ENCODE measurements at regions not wholly inside any gene's neighbourhood (a gene's known extent, or its start where the extent isn't known, plus 50 kb on each side); places are given as distances from the start of the nearest gene placed in this dataset.

- DNase-seq = no peak
Measured at GRCh38 chr4:14504162-14504561, 498.1 kb upstream of the CPEB2 start.

- no peak for DNase-seq
Measured at GRCh38 chr4:14513471-14513870, 488.8 kb upstream of the CPEB2 start.

GRCh38 chr4:14515556-14515955, 486.7 kb upstream of the CPEB2 start:
- no peak for DNase-seq

GRCh38 chr4:14518136-14518535, 484.1 kb upstream of the CPEB2 start:
- no peak for DNase-seq

- no peak for DNase-seq
Measured at GRCh38 chr4:14520171-14520570, 482.1 kb upstream of the CPEB2 start.

- no peak for DNase-seq
Measured at GRCh38 chr4:14524276-14524675, 478.0 kb upstream of the CPEB2 start.

GRCh38 chr4:14528918-14529317, 473.4 kb upstream of the CPEB2 start:
- DNase-seq = no peak

GRCh38 chr4:14529653-14530052, 472.6 kb upstream of the CPEB2 start:
- DNase-seq = no peak

- DNase-seq = no peak
Measured at GRCh38 chr4:14532436-14532835, 469.8 kb upstream of the CPEB2 start.

GRCh38 chr4:14539246-14539645, 463.0 kb upstream of the CPEB2 start:
- DNase-seq = no peak

- DNase-seq = no peak
Measured at GRCh38 chr4:14545163-14545562, 457.1 kb upstream of the CPEB2 start.

GRCh38 chr4:14545807-14546206, 456.5 kb upstream of the CPEB2 start:
- DNase-seq = no peak

GRCh38 chr4:14552119-14552518, 450.2 kb upstream of the CPEB2 start:
- no peak for DNase-seq

- no peak for DNase-seq
Measured at GRCh38 chr4:14559646-14560045, 442.6 kb upstream of the CPEB2 start.

GRCh38 chr4:14560577-14560976, 441.7 kb upstream of the CPEB2 start:
- DNase-seq = no peak

GRCh38 chr4:14562901-14563300, 439.4 kb upstream of the CPEB2 start:
- no peak for DNase-seq

- DNase-seq = no peak
Measured at GRCh38 chr4:14564281-14564680, 438.0 kb upstream of the CPEB2 start.

GRCh38 chr4:14566518-14566917, 435.8 kb upstream of the CPEB2 start:
- no peak for DNase-seq

- DNase-seq = no peak
Measured at GRCh38 chr4:14568351-14568750, 433.9 kb upstream of the CPEB2 start.

GRCh38 chr4:14575289-14575688, 427.0 kb upstream of the CPEB2 start:
- DNase-seq = no peak

- DNase-seq = no peak
Measured at GRCh38 chr4:14575919-14576318, 426.4 kb upstream of the CPEB2 start.

- no peak for DNase-seq
Measured at GRCh38 chr4:14580061-14580460, 422.2 kb upstream of the CPEB2 start.

- DNase-seq = no peak
Measured at GRCh38 chr4:14581741-14582140, 420.5 kb upstream of the CPEB2 start.

- DNase-seq = no peak
Measured at GRCh38 chr4:14582677-14583076, 419.6 kb upstream of the CPEB2 start.

GRCh38 chr4:14583331-14583730, 418.9 kb upstream of the CPEB2 start:
- no peak for DNase-seq

- no peak for DNase-seq
Measured at GRCh38 chr4:14583752-14584151, 418.5 kb upstream of the CPEB2 start.

All from activated gamma-delta T cell (primary cell).